ENCODE measurements at regions not wholly inside any gene's neighbourhood (a gene's known extent, or its start where the extent isn't known, plus 50 kb on each side); places are given as distances from the start of the nearest gene placed in this dataset.
A peak's percentile ranks its signal among the peaks of the same experiment; 100 is the strongest.

DNA sequence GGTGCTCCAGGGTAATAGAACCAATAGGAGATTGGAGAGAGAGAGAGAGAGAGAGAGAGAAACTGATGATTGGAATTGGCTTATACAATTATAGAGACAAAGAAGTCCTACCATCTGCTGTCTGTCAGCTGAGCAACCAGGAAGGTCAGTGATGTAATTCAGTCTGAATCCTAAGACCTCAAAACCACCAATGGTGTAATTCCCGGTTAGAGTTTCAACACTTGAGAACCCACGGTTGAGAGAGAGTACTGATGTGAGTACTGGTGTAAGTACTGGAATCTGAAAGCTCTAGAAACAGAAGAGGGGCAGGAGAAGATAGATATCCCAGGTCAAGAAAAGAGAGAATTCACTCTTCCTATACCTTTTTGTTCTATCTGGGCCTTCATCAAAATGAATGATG lies 775.8 kb downstream of the EFNA5 start:
- Mint-ChIP-seq H3K4me1 (ENCODE audit: low read depth, unreplicated experiment) (peaks cover 4% of the 10 kb centered on the region), H3K9me3 (ENCODE audit: unreplicated experiment) (no peaks in the 10 kb centered on the region), H3K27me3 (ENCODE audit: low read depth, unreplicated experiment) (no peaks in the 10 kb centered on the region), H3K4me3 (ENCODE audit: unreplicated experiment) (no peak overlapping the region), H3K27ac (ENCODE audit: unreplicated experiment) (peak overlapping the region; percentile 90), H3K36me3 (ENCODE audit: low read depth, unreplicated experiment) (no peaks in the 10 kb centered on the region)
- Histone ChIP-seq H3K36me3 (ENCODE audit: insufficient read depth, low read length) (no peaks in the 10 kb centered on the region), H3K4me1 (ENCODE audit: insufficient read depth, low read length) (no peaks in the 10 kb centered on the region), H2AFZ (ENCODE audit: low read depth, low read length) (no peak overlapping the region), H3K4me3 (ENCODE audit: insufficient read depth, low read depth, low read length) (no peak overlapping the region), H3K27me3 (ENCODE audit: insufficient read depth, low read length) (no peaks in the 10 kb centered on the region), H4K20me1 (ENCODE audit: insufficient read depth, low read length) (no peaks in the 10 kb centered on the region), H3K4me2 (ENCODE audit: low read length) (no peak overlapping the region), H3K27ac (ENCODE audit: low read depth, low read length) (no peak overlapping the region), H3K79me2 (ENCODE audit: insufficient read depth, low read length) (no peaks in the 10 kb centered on the region), H3K9me3 (ENCODE audit: insufficient read depth, low read depth, low read length) (no peaks in the 10 kb centered on the region), H3K9ac (ENCODE audit: low read length) (no peak overlapping the region)
- FAIRE-seq (no peak), DNase-seq (ENCODE audit: low read depth) (peak; percentile 45)
- TF ChIP-seq, protein P1, sequence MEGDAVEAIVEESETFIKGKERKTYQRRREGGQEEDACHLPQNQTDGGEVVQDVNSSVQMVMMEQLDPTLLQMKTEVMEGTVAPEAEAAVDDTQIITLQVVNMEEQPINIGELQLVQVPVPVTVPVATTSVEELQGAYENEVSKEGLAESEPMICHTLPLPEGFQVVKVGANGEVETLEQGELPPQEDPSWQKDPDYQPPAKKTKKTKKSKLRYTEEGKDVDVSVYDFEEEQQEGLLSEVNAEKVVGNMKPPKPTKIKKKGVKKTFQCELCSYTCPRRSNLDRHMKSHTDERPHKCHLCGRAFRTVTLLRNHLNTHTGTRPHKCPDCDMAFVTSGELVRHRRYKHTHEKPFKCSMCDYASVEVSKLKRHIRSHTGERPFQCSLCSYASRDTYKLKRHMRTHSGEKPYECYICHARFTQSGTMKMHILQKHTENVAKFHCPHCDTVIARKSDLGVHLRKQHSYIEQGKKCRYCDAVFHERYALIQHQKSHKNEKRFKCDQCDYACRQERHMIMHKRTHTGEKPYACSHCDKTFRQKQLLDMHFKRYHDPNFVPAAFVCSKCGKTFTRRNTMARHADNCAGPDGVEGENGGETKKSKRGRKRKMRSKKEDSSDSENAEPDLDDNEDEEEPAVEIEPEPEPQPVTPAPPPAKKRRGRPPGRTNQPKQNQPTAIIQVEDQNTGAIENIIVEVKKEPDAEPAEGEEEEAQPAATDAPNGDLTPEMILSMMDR (IDR thresholded peaks at IDR 0.05; ENCODE audit: insufficient read depth, low read depth, low read length) = no peak
- TF ChIP-seq EZH2 (IDR thresholded peaks at IDR 0.05; ENCODE audit: insufficient read depth, low read length) = no peak

DNA sequence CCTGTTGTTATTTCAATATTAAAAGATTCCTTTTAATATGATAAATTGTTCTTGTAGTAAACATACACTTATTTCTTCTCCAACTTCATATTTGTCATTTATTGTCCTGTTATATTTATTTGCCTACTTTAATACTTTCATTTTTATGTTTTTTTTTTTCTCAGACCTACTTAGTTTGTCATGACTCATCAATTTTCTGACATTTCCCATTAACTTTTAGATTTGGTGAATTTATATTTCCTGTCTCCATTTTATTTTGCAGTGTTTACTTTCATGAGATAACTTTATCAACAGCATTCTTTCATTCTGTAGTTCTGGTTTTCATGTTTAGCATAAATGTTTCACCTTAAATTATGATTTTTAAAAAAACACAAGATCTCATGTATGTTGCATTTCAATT lies 788.7 kb downstream of the EFNA5 start:
- no peak overlapping the region for H3K4me3 Mint-ChIP-seq (ENCODE audit: unreplicated experiment)
- Histone ChIP-seq H3K27ac (ENCODE audit: low read depth, low read length) (no peak overlapping the region), H3K9me3 (ENCODE audit: insufficient read depth, low read depth, low read length) (no peaks in the 10 kb centered on the region), H3K4me1 (ENCODE audit: insufficient read depth, low read length) (no peaks in the 10 kb centered on the region), H3K27me3 (ENCODE audit: insufficient read depth, low read length) (no peaks in the 10 kb centered on the region), H4K20me1 (ENCODE audit: insufficient read depth, low read length) (no peaks in the 10 kb centered on the region), H3K9ac (ENCODE audit: low read length) (no peak overlapping the region), H3K4me2 (ENCODE audit: low read length) (no peak overlapping the region), H2AFZ (ENCODE audit: low read depth, low read length) (no peak overlapping the region), H3K79me2 (ENCODE audit: insufficient read depth, low read length) (no peaks in the 10 kb centered on the region), H3K4me3 (ENCODE audit: insufficient read depth, low read depth, low read length) (no peak overlapping the region), H3K36me3 (ENCODE audit: insufficient read depth, low read length) (no peaks in the 10 kb centered on the region)
- FAIRE-seq (no peak), DNase-seq (ENCODE audit: low read depth) (no peak)
- H3K27ac Mint-ChIP-seq (ENCODE audit: unreplicated experiment) = no peak overlapping the region
- TF ChIP-seq EZH2 (IDR thresholded peaks at IDR 0.05; ENCODE audit: insufficient read depth, low read length) = no peak
- TF ChIP-seq, protein P1 (IDR thresholded peaks at IDR 0.05; ENCODE audit: insufficient read depth, low read depth, low read length) = no peak
- H3K36me3 Mint-ChIP-seq (ENCODE audit: low read depth, unreplicated experiment) = no peaks in the 10 kb centered on the region
- H3K9me3 Mint-ChIP-seq (ENCODE audit: unreplicated experiment) = no peaks in the 10 kb centered on the region
- H3K4me1 Mint-ChIP-seq (ENCODE audit: low read depth, unreplicated experiment) = no peaks in the 10 kb centered on the region
- no peaks in the 10 kb centered on the region for H3K27me3 Mint-ChIP-seq (ENCODE audit: low read depth, unreplicated experiment)

DNA sequence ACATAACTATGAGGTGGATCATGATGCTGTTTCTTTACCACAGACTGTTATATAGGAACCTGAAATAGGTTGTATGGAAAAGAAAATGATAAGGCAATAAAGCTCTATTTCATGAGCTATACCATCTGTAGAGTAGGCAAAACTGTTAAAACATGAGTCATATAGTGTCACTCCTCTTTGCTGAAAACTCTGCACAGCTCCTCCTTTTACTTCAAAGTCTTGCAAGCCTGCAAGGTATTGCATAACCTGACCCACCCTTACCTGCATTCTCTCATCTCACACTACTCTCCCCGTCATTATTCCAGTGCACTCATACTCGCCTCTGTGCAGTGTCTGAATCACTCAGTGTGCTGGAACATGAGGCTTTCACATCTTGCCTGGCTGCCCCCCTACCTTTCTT lies 790.1 kb downstream of the EFNA5 start:
- FAIRE-seq (no peak), DNase-seq (ENCODE audit: low read depth) (no peak)
- no peak overlapping the region for H3K4me3 Mint-ChIP-seq (ENCODE audit: unreplicated experiment)
- TF ChIP-seq EZH2 (IDR thresholded peaks at IDR 0.05; ENCODE audit: insufficient read depth, low read length) = no peak
- TF ChIP-seq, protein P1 (IDR thresholded peaks at IDR 0.05; ENCODE audit: insufficient read depth, low read depth, low read length) = no peak
- Histone ChIP-seq H3K9me3 (ENCODE audit: insufficient read depth, low read depth, low read length) (peaks cover 5% of the 10 kb centered on the region), H3K4me3 (ENCODE audit: insufficient read depth, low read depth, low read length) (no peak overlapping the region), H3K4me1 (ENCODE audit: insufficient read depth, low read length) (no peaks in the 10 kb centered on the region), H3K27me3 (ENCODE audit: insufficient read depth, low read length) (no peaks in the 10 kb centered on the region), H3K36me3 (ENCODE audit: insufficient read depth, low read length) (no peaks in the 10 kb centered on the region), H3K79me2 (ENCODE audit: insufficient read depth, low read length) (no peaks in the 10 kb centered on the region), H3K4me2 (ENCODE audit: low read length) (no peak overlapping the region), H3K27ac (ENCODE audit: low read depth, low read length) (no peak overlapping the region), H2AFZ (ENCODE audit: low read depth, low read length) (no peak overlapping the region), H3K9ac (ENCODE audit: low read length) (no peak overlapping the region), H4K20me1 (ENCODE audit: insufficient read depth, low read length) (no peaks in the 10 kb centered on the region)
- H3K9me3 Mint-ChIP-seq (ENCODE audit: unreplicated experiment) = peaks cover 4% of the 10 kb centered on the region
- H3K27me3 Mint-ChIP-seq (ENCODE audit: low read depth, unreplicated experiment) = no peaks in the 10 kb centered on the region
- H3K36me3 Mint-ChIP-seq (ENCODE audit: low read depth, unreplicated experiment) = no peaks in the 10 kb centered on the region
- no peaks in the 10 kb centered on the region for H3K4me1 Mint-ChIP-seq (ENCODE audit: low read depth, unreplicated experiment)
- no peak overlapping the region for H3K27ac Mint-ChIP-seq (ENCODE audit: unreplicated experiment)

Measured in astrocyte (in vitro differentiated cells and primary cell).